ENCODE measurements at regions not wholly inside any gene's neighbourhood (a gene's known extent, or its start where the extent isn't known, plus 50 kb on each side); places are given as distances from the start of the nearest gene placed in this dataset.

GRCh38 chr7:94170836-94171235 is 166.7 kb upstream of the BET1 start:
- Histone ChIP-seq H3K23ac (ENCODE audit: insufficient read length) (no peak overlapping the region), H4K20me1 (replicated peaks in 1 of 2; ENCODE audit: control insufficient read depth in 1 of 2, insufficient read depth in 2 of 2, low read length in 2 of 2) (no peaks in the 10 kb centered on the region), H3K79me1 (ENCODE audit: low read depth, low read length) (no peaks in the 10 kb centered on the region), H3K4ac (replicated peaks; ENCODE audit: insufficient read length, low read depth, low read length) (no peak overlapping the region), H3K9me3 (ENCODE audit: insufficient read depth in 2 of 2, low read depth in 1 of 2, low read length in 1 of 2) (no peaks in the 10 kb centered on the region), H4K91ac (replicated peaks; ENCODE audit: insufficient read length, low read length) (no peak overlapping the region), H3K27ac (ENCODE audit: low read depth, low read length) (no peak overlapping the region), H3K18ac (ENCODE audit: extremely low read depth, low read length) (no peak overlapping the region), H3K4me3 (ENCODE audit: extremely low read depth in 1 of 4, insufficient read depth in 2 of 4, low read depth in 3 of 4, low read length in 4 of 4) (no peak overlapping the region), H2BK5ac (ENCODE audit: low read depth, low read length) (no peak overlapping the region), H3K9ac (replicated peaks in 1 of 4; ENCODE audit: extremely low read depth in 1 of 4, low read depth in 3 of 4, low read length in 3 of 4) (no peak overlapping the region), H2AFZ (ENCODE audit: low read length) (no peak overlapping the region), H3K27me3 (replicated peaks in 1 of 4; ENCODE audit: control insufficient read depth in 3 of 4, extremely low read depth in 1 of 4, insufficient read depth in 3 of 4, low read length in 3 of 4) (no peaks in the 10 kb centered on the region), H3K14ac (ENCODE audit: insufficient read length) (no peak overlapping the region), H2AK5ac (ENCODE audit: low read depth, low read length) (no peak overlapping the region), H3K4me1 (replicated peaks in 1 of 4; ENCODE audit: control insufficient read depth in 3 of 4, insufficient read depth in 4 of 4, low read length in 3 of 4) (no peaks in the 10 kb centered on the region), H4K5ac (ENCODE audit: insufficient read length, low read depth, low read length) (no peak overlapping the region), H4K8ac (ENCODE audit: extremely low read depth, insufficient read depth, low read length) (no peak overlapping the region), H3K4me2 (ENCODE audit: insufficient read depth in 1 of 2, low read depth in 2 of 2, low read length in 2 of 2) (no peak overlapping the region), H3K56ac (replicated peaks; ENCODE audit: insufficient read length, low read depth, low read length) (no peak overlapping the region), H3K36me3 (ENCODE audit: control insufficient read depth in 2 of 4, insufficient read depth in 4 of 4, low read length in 3 of 4) (no peaks in the 10 kb centered on the region), H3K23me2 (ENCODE audit: low read depth, low read length) (no peaks in the 10 kb centered on the region), H3K79me2 (ENCODE audit: control insufficient read depth in 1 of 2, insufficient read depth in 2 of 2, low read length in 2 of 2) (no peaks in the 10 kb centered on the region), H2BK12ac (ENCODE audit: low read depth, low read length) (no peak overlapping the region), H2BK15ac (ENCODE audit: low read length) (no peak overlapping the region), H2BK120ac (replicated peaks; ENCODE audit: low read depth, low read length) (no peak overlapping the region), H2BK20ac (ENCODE audit: low read length) (no peak overlapping the region)
- no peak for DNase-seq (ENCODE audit: low read depth in 1 of 2, low spot score in 2 of 2)
- ChIA-PET CTCF (ENCODE audit: partially characterized antibody) (interaction anchor here (0.6 to 1.4 kb wide), 6 partner anchors 10 to 1336 kb away, joined by 3 to 4 read pairs (median 3); no protein-coding TSS in a partner anchor), POLR2A (ENCODE audit: partially characterized antibody) (no interaction called here)
- TF ChIP-seq RNF2 (IDR thresholded peaks at IDR 0.05; ENCODE audit: borderline replicate concordance, low read depth, low read length, missing control alignments, poor library complexity, severe bottlenecking) (no peak), CTBP2 (IDR thresholded peaks at IDR 0.05; ENCODE audit: borderline replicate concordance, insufficient read depth, insufficient read length, low read length) (no peak), HDAC2 (IDR thresholded peaks at IDR 0.05; ENCODE audit: borderline replicate concordance in 1 of 2, low read depth in 2 of 2, low read length in 2 of 2) (no peak), KDM1A (IDR thresholded peaks at IDR 0.05; ENCODE audit: borderline replicate concordance, low read length) (no peak), POU5F1 (IDR thresholded peaks at IDR 0.05; ENCODE audit: low read depth, low read length) (no peak), CHD2 (IDR thresholded peaks at IDR 0.05; ENCODE audit: low read length) (no peak), RBBP5 (IDR thresholded peaks at IDR 0.05; ENCODE audit: borderline replicate concordance, low read depth, low read length) (no peak), SP2 (IDR thresholded peaks at IDR 0.05; ENCODE audit: low read length) (no peak), TCF12 (IDR thresholded peaks at IDR 0.05; ENCODE audit: low read depth, low read length) (no peak), SAP30 (IDR thresholded peaks at IDR 0.05; ENCODE audit: insufficient read depth, insufficient replicate concordance, low read length) (no peak), EP300 (IDR thresholded peaks at IDR 0.05; ENCODE audit: borderline replicate concordance in 1 of 2, low read depth in 2 of 2, low read length in 2 of 2) (no peak), SP4 (IDR thresholded peaks at IDR 0.05; ENCODE audit: low read length) (no peak), GABPA (IDR thresholded peaks at IDR 0.05; ENCODE audit: borderline replicate concordance, insufficient read depth, low read length) (no peak)
- FAIRE-seq = no peak

All from H1 (cell line).